Suppressor macrophage treated with lipopolysaccharide for 4 hours (primary cell): ENCODE measurements at regions not wholly inside any gene's neighbourhood (a gene's known extent, or its start where the extent isn't known, plus 50 kb on each side); places are given as distances from the start of the nearest gene placed in this dataset.

ENCODE experiments used
- DNase-seq: peaks from one replicate; pipeline ENCODE4 v3.0.0-alpha.2; 2020

- no peak for DNase-seq
These were observed 145.5 kb downstream of the DLEU7 start for GRCh38 chr13:50697746-50698539.

GRCh38 chr13:50699874-50700663 is 143.4 kb downstream of the DLEU7 start:
- DNase-seq, result no peak

GRCh38 chr13:50700664-50701305 is 142.7 kb downstream of the DLEU7 start:
- DNase-seq, result no peak

- DNase-seq, result no peak
These were observed 142.0 kb downstream of the DLEU7 start for GRCh38 chr13:50701469-50701868.

GRCh38 chr13:50706505-50706904 is 137.0 kb downstream of the DLEU7 start:
- DNase-seq, result no peak

GRCh38 chr13:50707628-50708027 is 135.9 kb downstream of the DLEU7 start:
- DNase-seq, result no peak

GRCh38 chr13:50708461-50708860 is 135.0 kb downstream of the DLEU7 start:
- DNase-seq, result no peak

- no peak for DNase-seq
These were observed 134.4 kb downstream of the DLEU7 start for GRCh38 chr13:50709058-50709457.

GRCh38 chr13:50711131-50711815 is 132.2 kb downstream of the DLEU7 start:
- DNase-seq, result no peak

- no peak for DNase-seq
These were observed 131.5 kb downstream of the DLEU7 start for GRCh38 chr13:50711996-50712395.

- DNase-seq, result no peak
These were observed 131.0 kb downstream of the DLEU7 start for GRCh38 chr13:50712456-50712855.

- no peak for DNase-seq
These were observed 130.6 kb downstream of the DLEU7 start for GRCh38 chr13:50712881-50713280.

GRCh38 chr13:50713523-50714248 is 129.8 kb downstream of the DLEU7 start:
- DNase-seq, result peak; percentile 90

- DNase-seq, result no peak
These were observed 128.6 kb downstream of the DLEU7 start for GRCh38 chr13:50714891-50715290.

GRCh38 chr13:50715402-50716146 is 127.9 kb downstream of the DLEU7 start:
- DNase-seq, result peak; percentile 84

- DNase-seq, result peak; percentile 43
These were observed 122.4 kb downstream of the DLEU7 start for GRCh38 chr13:50720861-50721671.

- peak; percentile 69 for DNase-seq
These were observed 121.9 kb downstream of the DLEU7 start for GRCh38 chr13:50721672-50721992.

- no peak for DNase-seq
These were observed 120.9 kb downstream of the DLEU7 start for GRCh38 chr13:50722440-50723125.

- no peak for DNase-seq
These were observed 119.1 kb downstream of the DLEU7 start for GRCh38 chr13:50724438-50724837.

GRCh38 chr13:50724913-50725312 is 118.6 kb downstream of the DLEU7 start:
- no peak for DNase-seq
